ENCODE measurements at regions not wholly inside any gene's neighbourhood (a gene's known extent, or its start where the extent isn't known, plus 50 kb on each side); places are given as distances from the start of the nearest gene placed in this dataset.

- Mint-ChIP-seq H3K27me3 (ENCODE audit: low read depth) (peaks cover 7% of the 10 kb centered on the region), H3K4me3 (no peak overlapping the region), H3K9me3 (peaks cover 4% of the 10 kb centered on the region), H3K4me1 (peaks cover 9% of the 10 kb centered on the region), H3K27ac (peak overlapping the region in 1 of 3 experiments; percentile 40), H3K36me3 (ENCODE audit: low read depth) (peaks cover 3% of the 10 kb centered on the region)
- TF ChIP-seq, protein P1, sequence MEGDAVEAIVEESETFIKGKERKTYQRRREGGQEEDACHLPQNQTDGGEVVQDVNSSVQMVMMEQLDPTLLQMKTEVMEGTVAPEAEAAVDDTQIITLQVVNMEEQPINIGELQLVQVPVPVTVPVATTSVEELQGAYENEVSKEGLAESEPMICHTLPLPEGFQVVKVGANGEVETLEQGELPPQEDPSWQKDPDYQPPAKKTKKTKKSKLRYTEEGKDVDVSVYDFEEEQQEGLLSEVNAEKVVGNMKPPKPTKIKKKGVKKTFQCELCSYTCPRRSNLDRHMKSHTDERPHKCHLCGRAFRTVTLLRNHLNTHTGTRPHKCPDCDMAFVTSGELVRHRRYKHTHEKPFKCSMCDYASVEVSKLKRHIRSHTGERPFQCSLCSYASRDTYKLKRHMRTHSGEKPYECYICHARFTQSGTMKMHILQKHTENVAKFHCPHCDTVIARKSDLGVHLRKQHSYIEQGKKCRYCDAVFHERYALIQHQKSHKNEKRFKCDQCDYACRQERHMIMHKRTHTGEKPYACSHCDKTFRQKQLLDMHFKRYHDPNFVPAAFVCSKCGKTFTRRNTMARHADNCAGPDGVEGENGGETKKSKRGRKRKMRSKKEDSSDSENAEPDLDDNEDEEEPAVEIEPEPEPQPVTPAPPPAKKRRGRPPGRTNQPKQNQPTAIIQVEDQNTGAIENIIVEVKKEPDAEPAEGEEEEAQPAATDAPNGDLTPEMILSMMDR (IDR thresholded peaks at IDR 0.05; ENCODE audit: unreplicated experiment in 3 of 3): no peak
Measured at GRCh38 chr10:85527616-85528317, 838.8 kb downstream of the GRID1 start.

- H3K36me3 Mint-ChIP-seq (ENCODE audit: low read depth): peaks cover 3% of the 10 kb centered on the region
- peak overlapping the region in 1 of 3 experiments; percentile 40 for H3K27ac Mint-ChIP-seq
- peaks cover 9% of the 10 kb centered on the region for H3K4me1 Mint-ChIP-seq
- H3K4me3 Mint-ChIP-seq: no peak overlapping the region
- peaks cover 4% of the 10 kb centered on the region for H3K9me3 Mint-ChIP-seq
- H3K27me3 Mint-ChIP-seq (ENCODE audit: low read depth): peaks cover 7% of the 10 kb centered on the region
- TF ChIP-seq, protein P1 (IDR thresholded peaks at IDR 0.05; ENCODE audit: unreplicated experiment in 3 of 3): no peak
Measured at GRCh38 chr10:85528318-85528652, 838.3 kb downstream of the GRID1 start.

DNA sequence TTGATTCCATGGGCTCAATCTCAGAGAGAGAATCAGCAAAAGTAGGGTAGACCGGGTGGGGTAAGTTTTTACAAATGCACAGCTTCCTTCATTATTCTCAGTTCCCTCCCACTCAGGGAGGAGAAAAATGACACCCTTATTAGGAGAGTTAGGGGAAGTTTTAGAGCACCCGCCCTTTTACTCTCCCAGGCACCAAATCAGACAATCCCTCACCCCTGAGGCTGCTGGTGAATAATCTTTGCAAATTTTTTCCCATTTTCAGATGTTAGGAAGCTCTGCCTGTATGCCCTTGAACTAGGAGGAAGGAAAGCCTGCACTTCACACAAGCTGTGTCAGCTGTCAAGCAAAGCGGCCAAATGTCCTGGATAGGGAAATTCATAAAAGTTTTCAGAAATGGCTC, 834.9 kb downstream of the GRID1 start:
- Mint-ChIP-seq H3K4me1 (no peaks in the 10 kb centered on the region), H3K27ac (no peak overlapping the region), H3K9me3 (peaks cover 4% of the 10 kb centered on the region), H3K27me3 (ENCODE audit: low read depth) (peaks cover 7% of the 10 kb centered on the region), H3K4me3 (no peak overlapping the region), H3K36me3 (ENCODE audit: low read depth) (peaks cover 3% of the 10 kb centered on the region)
- TF ChIP-seq, protein P1 (IDR thresholded peaks at IDR 0.05; ENCODE audit: unreplicated experiment in 3 of 3): no peak

- no peak overlapping the region for H3K27ac Mint-ChIP-seq
- H3K27me3 Mint-ChIP-seq (ENCODE audit: low read depth): peaks cover 7% of the 10 kb centered on the region
- H3K4me3 Mint-ChIP-seq: no peak overlapping the region
- no peaks in the 10 kb centered on the region for H3K4me1 Mint-ChIP-seq
- peaks cover 4% of the 10 kb centered on the region for H3K9me3 Mint-ChIP-seq
- H3K36me3 Mint-ChIP-seq (ENCODE audit: low read depth): peaks cover 3% of the 10 kb centered on the region
- TF ChIP-seq, protein P1 (IDR thresholded peaks at IDR 0.05; ENCODE audit: unreplicated experiment in 3 of 3): no peak
Measured at GRCh38 chr10:85532773-85533172, 833.8 kb downstream of the GRID1 start.

GRCh38 chr10:85535926-85536325, 830.7 kb downstream of the GRID1 start:
- H3K4me1 Mint-ChIP-seq: no peaks in the 10 kb centered on the region
- no peak overlapping the region for H3K27ac Mint-ChIP-seq
- H3K9me3 Mint-ChIP-seq: no peaks in the 10 kb centered on the region
- TF ChIP-seq, protein P1 (IDR thresholded peaks at IDR 0.05; ENCODE audit: unreplicated experiment in 3 of 3): no peak
- peaks cover 4% of the 10 kb centered on the region for H3K27me3 Mint-ChIP-seq (ENCODE audit: low read depth)
- H3K4me3 Mint-ChIP-seq: no peak overlapping the region
- H3K36me3 Mint-ChIP-seq (ENCODE audit: low read depth): no peaks in the 10 kb centered on the region

GRCh38 chr10:85537561-85537960, 829.0 kb downstream of the GRID1 start:
- TF ChIP-seq, protein P1 (IDR thresholded peaks at IDR 0.05; ENCODE audit: unreplicated experiment in 3 of 3): no peak
- Mint-ChIP-seq H3K4me1 (peaks cover 6% of the 10 kb centered on the region), H3K9me3 (no peaks in the 10 kb centered on the region), H3K36me3 (ENCODE audit: low read depth) (no peaks in the 10 kb centered on the region), H3K27ac (no peak overlapping the region), H3K27me3 (ENCODE audit: low read depth) (no peaks in the 10 kb centered on the region), H3K4me3 (no peak overlapping the region)
